Upper lobe of left lung (tissue), 4 donors: ENCODE measurements at regions not wholly inside any gene's neighbourhood (a gene's known extent, or its start where the extent isn't known, plus 50 kb on each side); places are given as distances from the start of the nearest gene placed in this dataset.

Source experiments
- CTCF ChIP-seq, 6 experiments: fragments of 450-650 bp in 4 of 6; fragments of 200-600 bp in 2 of 6; sonication (generic) in 2 of 6; IDR thresholded peaks; one replicate each; pipeline ENCODE4 v1.5.1; 2016 to 2019; ENCODE audit warnings: antibody characterized with exemption in 6 of 6
- EP300 ChIP-seq, 4 donors: sonication (generic); formaldehyde crosslinking; IDR thresholded peaks; one replicate each; pipeline ENCODE4 v1.5.1; 2017; ENCODE audit warnings: antibody characterized with exemption in 4 of 4, control low read depth in 2 of 4
- POLR2A ChIP-seq, 4 donors: fragments of 450-650 bp; IDR thresholded peaks; one replicate each; pipeline ENCODE4 v1.5.1; 2016 to 2017; ENCODE audit warnings: antibody characterized with exemption in 4 of 4, mild to moderate bottlenecking in 2 of 4

- no peak for TF ChIP-seq EP300 (IDR thresholded peaks at IDR 0.05)
- TF ChIP-seq CTCF (IDR thresholded peaks at IDR 0.05), result no peak
- TF ChIP-seq POLR2A (IDR thresholded peaks at IDR 0.05), result no peak
These were observed 125.2 kb downstream of the EFHB start for GRCh38 chr3:19808834-19809233.
